SIG-M5 treated with dmso at 0.1 percent for 504 hours (cell line): ENCODE measurements at regions not wholly inside any gene's neighbourhood (a gene's known extent, or its start where the extent isn't known, plus 50 kb on each side); places are given as distances from the start of the nearest gene placed in this dataset.
"Not testable (repeated sequence)": the region's sequence is repeated elsewhere in the genome, so short reads cannot be mapped to it uniquely, and the experiment has no call there.

Experiments used
- DNase-seq: peaks from one replicate; lab custom pipeline; 2025; ENCODE audit not compliant: unreplicated experiment; lab: John Stamatoyannopoulos, UW

GRCh38 chr7:65797086-65797485 is 75.8 kb upstream of the VKORC1L1 start:
- DNase-seq: not testable (repeated sequence)

DNA sequence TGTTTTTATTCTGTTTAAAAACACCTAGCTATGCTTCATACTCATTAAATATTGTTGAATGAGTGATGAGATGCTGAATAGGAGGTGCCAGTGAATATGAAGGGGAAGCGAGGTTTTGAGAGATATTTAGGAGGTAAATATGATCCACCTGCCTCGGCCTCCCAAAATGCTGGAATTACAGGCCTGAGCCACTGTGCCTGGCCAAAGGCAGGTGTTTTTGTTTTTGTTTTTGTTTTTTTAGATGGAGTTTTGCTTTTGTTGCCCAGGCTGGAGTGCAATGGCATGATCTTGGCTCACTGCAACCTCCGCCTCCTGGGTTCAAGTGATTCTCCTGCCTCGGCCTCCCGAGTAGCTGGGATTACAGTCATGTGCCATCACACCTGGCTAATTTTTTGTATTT is 75.3 kb upstream of the VKORC1L1 start:
- not testable (repeated sequence) for DNase-seq

DNA sequence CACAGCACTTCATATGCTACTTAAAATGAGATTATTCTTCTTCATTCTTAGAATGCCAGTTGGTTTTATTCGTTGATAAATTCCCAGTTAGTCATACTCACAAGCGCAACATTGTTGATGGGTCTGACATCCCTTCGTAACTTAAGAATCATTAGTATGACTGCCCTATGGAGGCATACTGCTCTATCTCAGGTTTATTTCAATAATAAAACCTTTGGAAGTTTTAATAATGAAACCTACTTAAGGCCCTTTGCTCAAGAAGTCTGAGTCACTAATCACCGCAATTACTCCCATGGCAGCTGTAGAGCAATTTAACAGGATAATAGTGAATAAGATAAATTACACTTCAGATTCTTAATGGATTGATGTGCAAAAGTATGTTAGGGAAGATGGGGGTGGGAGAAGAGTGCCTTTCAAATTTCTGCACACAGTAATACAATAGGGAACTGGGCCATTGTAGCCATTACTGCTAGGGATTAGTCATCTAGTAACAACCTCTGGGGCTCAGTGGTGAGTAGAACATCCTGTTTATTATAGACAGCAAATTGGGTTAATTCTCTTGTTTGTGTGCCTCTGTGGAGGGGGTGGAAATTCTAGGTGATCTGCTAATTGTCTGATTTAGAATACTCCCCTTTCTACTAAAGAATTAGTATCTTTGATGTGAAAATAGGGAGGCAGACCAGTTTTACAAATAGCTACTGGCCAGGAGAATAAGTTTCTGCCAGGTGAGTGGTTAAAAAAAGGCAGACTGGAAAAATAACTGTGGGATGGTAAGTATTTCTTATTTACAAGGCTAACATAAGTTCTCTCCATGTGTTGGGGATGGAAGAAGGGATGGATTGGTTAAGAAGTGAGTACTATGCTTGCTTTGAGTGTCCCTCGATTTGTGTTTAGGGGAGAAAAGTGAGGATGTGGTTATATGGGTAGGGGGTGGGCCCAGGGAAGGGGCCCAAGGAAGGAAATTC is 74.5 kb upstream of the VKORC1L1 start:
- DNase-seq: peak; percentile 3

DNA sequence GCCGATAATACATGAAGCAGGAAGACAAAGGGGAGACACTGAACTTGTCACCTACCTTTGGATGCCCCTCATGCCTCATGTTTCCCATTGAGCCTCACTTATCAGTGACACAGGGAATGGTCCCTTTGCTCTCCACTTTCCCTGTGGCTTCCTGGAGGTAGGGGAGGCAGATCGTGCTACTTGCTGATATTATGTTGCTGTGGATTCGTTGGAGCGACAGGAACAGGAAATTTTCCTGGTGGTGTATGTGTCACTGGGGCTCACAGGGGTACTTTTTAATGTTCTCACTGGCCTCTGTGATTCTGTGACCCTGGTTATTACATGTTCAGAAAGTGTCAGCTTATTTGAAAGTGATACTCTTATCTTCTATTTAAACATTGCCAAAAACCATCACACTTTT is 72.7 kb upstream of the VKORC1L1 start:
- DNase-seq: not testable (repeated sequence)

- DNase-seq: no peak
Measured at GRCh38 chr7:65800890-65801341, 72.0 kb upstream of the VKORC1L1 start.

- no peak for DNase-seq
Measured at GRCh38 chr7:65804887-65805286, 68.0 kb upstream of the VKORC1L1 start.

DNA sequence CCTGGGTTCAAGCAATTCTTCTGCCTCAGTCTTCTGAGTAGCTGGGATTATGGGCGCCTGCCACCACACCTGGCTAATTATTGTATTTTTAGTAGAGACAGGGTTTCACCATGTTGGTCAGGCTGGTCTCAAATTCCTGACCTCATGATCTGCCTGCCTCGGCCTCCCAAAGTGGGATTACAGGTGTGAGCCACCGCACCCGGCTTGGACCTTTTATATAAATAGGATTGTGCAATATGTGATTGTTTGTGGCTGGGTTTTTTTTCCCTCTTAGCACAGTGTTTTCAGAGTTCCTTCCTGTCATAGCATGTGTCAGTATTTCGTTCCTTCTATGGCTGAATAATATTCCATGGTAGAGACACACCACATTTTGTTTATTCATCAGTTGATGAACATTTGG is 65.8 kb upstream of the VKORC1L1 start:
- DNase-seq: not testable (repeated sequence)

DNA sequence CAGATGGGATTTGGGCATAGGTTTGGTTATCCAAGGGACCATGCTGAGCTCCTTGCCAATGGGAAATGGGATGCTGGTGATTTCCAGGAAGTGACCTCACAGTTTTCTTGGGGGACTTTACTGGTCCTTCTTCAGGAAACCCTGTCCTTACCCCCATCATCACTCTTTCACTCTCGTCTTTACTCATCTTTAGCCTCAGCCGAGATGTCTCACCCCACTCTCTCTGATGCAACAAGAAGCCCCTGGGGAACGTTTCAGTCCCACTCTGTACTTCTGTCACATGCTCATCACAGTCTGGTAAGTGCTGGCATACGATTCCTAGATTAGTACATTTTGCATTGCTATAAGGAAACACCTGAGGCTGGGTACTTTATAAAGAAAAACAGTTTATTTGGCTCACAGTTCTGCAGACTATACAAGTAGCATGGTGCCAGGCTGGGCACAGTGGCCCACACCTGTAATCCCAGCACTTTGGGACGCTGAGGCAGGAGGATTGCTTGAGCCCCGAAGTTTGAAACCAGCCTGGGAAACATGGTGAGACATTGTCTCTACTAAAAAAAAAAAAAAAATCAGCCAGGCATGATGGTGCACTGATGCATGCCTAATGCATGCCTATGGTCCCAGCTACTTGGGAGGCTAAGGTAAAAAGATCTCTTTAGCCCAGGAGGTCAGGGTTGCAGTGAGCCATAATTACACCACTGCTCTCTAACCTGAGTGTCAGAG is 63.5 kb upstream of the VKORC1L1 start:
- no peak for DNase-seq

DNA sequence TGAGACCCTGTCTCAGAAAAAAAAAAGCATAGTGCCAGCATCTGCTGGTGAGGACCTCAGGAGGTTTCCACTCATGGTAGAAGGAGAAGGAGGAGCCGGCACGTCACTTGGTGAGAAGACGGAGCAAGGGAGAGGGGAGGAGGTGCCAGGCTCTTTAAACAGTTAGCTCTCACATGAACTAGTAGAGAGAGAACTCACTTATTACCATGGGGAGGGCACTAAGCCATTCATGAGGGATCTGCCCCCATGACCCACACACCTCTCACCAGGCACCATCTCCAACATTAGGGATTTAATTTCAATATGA is 62.9 kb upstream of the VKORC1L1 start:
- DNase-seq: no peak

GRCh38 chr7:65812281-65812680 is 60.6 kb upstream of the VKORC1L1 start:
- no peak for DNase-seq

DNA sequence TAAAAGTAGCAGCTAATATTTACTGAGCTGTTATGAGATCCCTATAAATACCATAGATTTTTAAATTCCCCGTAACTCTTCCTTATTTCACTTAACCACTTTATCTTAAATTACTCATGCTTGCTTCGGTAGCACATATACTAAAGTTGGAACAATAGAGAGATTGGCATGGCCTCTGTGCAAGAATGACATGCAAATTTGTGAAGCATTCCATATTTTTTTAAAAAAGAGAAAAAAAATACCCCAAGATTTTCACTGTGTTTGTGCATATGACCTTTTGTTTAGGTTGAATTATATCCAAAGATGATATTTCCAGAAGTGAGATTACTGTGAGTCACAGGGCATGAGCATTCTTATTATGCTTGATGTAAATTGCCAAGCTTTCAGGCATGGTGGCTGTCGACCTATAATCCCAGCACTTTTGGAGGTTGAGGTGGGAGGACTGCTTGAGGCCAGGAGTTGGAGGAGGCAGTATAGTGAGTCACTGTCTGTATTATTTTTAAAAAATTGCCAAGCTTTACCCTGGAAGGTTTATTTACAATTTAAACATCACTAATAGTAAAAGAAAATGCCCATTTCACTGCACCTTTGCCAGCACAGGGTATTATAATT is 58.2 kb upstream of the VKORC1L1 start:
- DNase-seq: not testable (repeated sequence)

DNA sequence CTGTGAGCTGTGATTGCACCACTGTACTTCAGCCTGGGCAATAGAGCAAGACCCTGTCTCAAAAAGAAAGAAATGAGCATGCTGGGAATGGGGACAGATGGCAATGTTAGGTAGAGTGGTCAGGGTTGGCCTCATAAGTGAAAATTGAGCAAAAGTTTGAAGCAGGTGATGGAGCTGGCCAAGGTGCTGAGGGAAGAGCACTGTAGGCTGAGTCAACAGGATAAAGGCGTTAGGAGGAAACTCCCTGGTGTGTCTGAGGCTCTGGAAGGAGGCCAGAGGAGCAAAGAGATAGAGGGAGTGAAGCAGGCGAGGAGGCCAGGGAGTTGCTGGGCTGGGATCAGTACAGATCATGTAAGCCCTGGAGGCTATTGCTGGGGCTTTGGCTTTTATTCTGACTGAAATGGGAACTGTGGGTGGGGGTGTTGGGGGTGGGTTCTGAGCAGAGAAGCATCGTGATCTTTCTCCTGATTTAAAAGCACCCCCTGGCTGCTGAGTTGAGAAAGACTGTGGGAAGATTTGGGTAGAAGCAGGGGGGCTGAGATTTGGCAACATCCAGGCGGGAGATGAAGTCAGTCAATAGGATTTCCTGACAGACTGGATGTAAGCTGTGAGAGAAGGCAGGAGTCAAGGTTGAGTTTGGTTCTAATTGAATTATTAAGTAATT is 52.5 kb upstream of the VKORC1L1 start:
- DNase-seq: no peak
